Activated CD8-positive, alpha-beta memory T cell treated with anti-CD3 and anti-CD28 coated beads, Interleukin-2, amount 50 U/mL, for 4 hours (primary cell): ENCODE measurements at regions not wholly inside any gene's neighbourhood (a gene's known extent, or its start where the extent isn't known, plus 50 kb on each side); places are given as distances from the start of the nearest gene placed in this dataset.

Experiments used
- DNase-seq: peaks from one replicate; pipeline ENCODE4 v3.0.0-alpha.2; 2020

GRCh38 chr2:6442252-6442985, 423.3 kb downstream of the CMPK2 start:
- DNase-seq: no peak

GRCh38 chr2:6443061-6443823, 422.5 kb downstream of the CMPK2 start:
- no peak for DNase-seq

- DNase-seq: no peak
Observed at GRCh38 chr2:6444514-6444913, 421.2 kb downstream of the CMPK2 start.

GRCh38 chr2:6445156-6445555, 420.6 kb downstream of the CMPK2 start:
- no peak for DNase-seq

- DNase-seq: no peak
Observed at GRCh38 chr2:6446938-6447608, 418.6 kb downstream of the CMPK2 start.

GRCh38 chr2:6448893-6449292, 416.8 kb downstream of the CMPK2 start:
- DNase-seq: no peak

GRCh38 chr2:6449343-6449742, 416.4 kb downstream of the CMPK2 start:
- no peak for DNase-seq

GRCh38 chr2:6452702-6453481, 412.8 kb downstream of the CMPK2 start:
- no peak for DNase-seq

- DNase-seq: no peak
Observed at GRCh38 chr2:6454286-6454990, 411.3 kb downstream of the CMPK2 start.

GRCh38 chr2:6459138-6459537, 406.6 kb downstream of the CMPK2 start:
- no peak for DNase-seq

- no peak for DNase-seq
Observed at GRCh38 chr2:6470518-6470917, 395.2 kb downstream of the CMPK2 start.

- DNase-seq: no peak
Observed at GRCh38 chr2:6471419-6471818, 394.3 kb downstream of the CMPK2 start.

GRCh38 chr2:6474161-6475140, 391.3 kb downstream of the CMPK2 start:
- no peak for DNase-seq

GRCh38 chr2:6475155-6475940, 390.4 kb downstream of the CMPK2 start:
- DNase-seq: no peak

GRCh38 chr2:6480514-6480913, 385.2 kb downstream of the CMPK2 start:
- DNase-seq: no peak

- DNase-seq: no peak
Observed at GRCh38 chr2:6482256-6482655, 383.5 kb downstream of the CMPK2 start.

- DNase-seq: no peak
Observed at GRCh38 chr2:6487765-6488164, 377.9 kb downstream of the CMPK2 start.

- no peak for DNase-seq
Observed at GRCh38 chr2:6492573-6492972, 373.1 kb downstream of the CMPK2 start.

GRCh38 chr2:6493266-6493665, 372.4 kb downstream of the CMPK2 start:
- DNase-seq: no peak

- no peak for DNase-seq
Observed at GRCh38 chr2:6493669-6494068, 372.0 kb downstream of the CMPK2 start.
